GM12891 (cell line): ENCODE measurements at regions not wholly inside any gene's neighbourhood (a gene's known extent, or its start where the extent isn't known, plus 50 kb on each side); places are given as distances from the start of the nearest gene placed in this dataset.

Experiments used
- DNase-seq: peaks from one replicate; pipeline ENCODE4 v3.0.0; 2011; ENCODE audit warnings: low spot score; ENCODE audit not compliant: insufficient read length
- FAIRE-seq: peaks from 2 replicates; lab custom pipeline; 2011; peaks lifted over from hg19 to GRCh38; lab: Jason Lieb, UNC
- PAX5 ChIP-seq: IDR thresholded peaks from 2 replicates; pipeline ENCODE4 v1.6.1; 2011; ENCODE audit warnings: low read length, moderate library complexity, mild to moderate bottlenecking; ENCODE audit not compliant: insufficient read depth, severe bottlenecking
- POLR2A ChIP-seq: IDR thresholded peaks from 2 replicates; pipeline ENCODE4 v1.6.1; 2011; ENCODE audit warnings: low read depth, low read length, control low read depth
- POLR2AphosphoS5 ChIP-seq: IDR thresholded peaks from 2 replicates; pipeline ENCODE4 v1.6.1; 2011; ENCODE audit warnings: low read depth, low read length, control low read depth
- POU2F2 ChIP-seq: IDR thresholded peaks from 2 replicates; pipeline ENCODE4 v1.6.1; 2011; ENCODE audit warnings: low read depth, mild to moderate bottlenecking, control low read depth, low read length, moderate library complexity
- SPI1 ChIP-seq: IDR thresholded peaks from 2 replicates; pipeline ENCODE4 v1.6.1; 2011; ENCODE audit warnings: low read depth, low read length, control low read depth
- TAF1 ChIP-seq: IDR thresholded peaks from 2 replicates; pipeline ENCODE4 v1.6.1; 2011; ENCODE audit warnings: low read depth, low read length, control low read depth

DNA sequence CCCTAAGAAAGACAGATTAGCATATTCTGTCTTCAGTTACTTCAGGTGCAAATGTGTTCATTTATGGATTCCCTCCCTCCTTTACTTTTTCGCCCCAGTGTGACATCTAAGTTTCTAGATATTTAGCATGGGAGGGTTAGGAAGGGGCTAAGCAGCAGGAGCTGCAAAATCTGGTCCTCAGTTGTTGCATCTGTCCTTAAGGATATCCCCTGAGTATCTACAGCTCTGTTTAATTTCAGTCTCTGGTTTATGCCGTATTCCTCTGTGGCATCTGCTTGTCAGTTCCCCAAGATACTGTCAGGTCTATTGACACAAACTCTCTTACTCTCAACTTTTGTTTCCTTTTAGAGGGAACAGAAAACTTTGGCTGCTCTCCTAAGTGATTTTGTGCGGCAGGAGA, 754.6 kb upstream of the MAP3K7 start:
- FAIRE-seq (no peak), DNase-seq (no peak)
- TF ChIP-seq SPI1, result no peak
- TF ChIP-seq PAX5, result no peak
- TF ChIP-seq POLR2AphosphoS5, result no peak
- TF ChIP-seq POLR2A, result no peak
- no peak for TF ChIP-seq TAF1
- no peak for TF ChIP-seq POU2F2

GRCh38 chr6:91340896-91341395, 754.1 kb upstream of the MAP3K7 start:
- FAIRE-seq (no peak), DNase-seq (no peak)
- TF ChIP-seq POLR2A (no peak), PAX5 (no peak), SPI1 (no peak), TAF1 (no peak), POLR2AphosphoS5 (no peak), POU2F2 (no peak)

GRCh38 chr6:91337967-91338366, 751.1 kb upstream of the MAP3K7 start:
- FAIRE-seq (no peak), DNase-seq (no peak)
- TF ChIP-seq POLR2AphosphoS5 (no peak), POLR2A (no peak), POU2F2 (no peak), TAF1 (no peak), PAX5 (no peak), SPI1 (no peak)

DNA sequence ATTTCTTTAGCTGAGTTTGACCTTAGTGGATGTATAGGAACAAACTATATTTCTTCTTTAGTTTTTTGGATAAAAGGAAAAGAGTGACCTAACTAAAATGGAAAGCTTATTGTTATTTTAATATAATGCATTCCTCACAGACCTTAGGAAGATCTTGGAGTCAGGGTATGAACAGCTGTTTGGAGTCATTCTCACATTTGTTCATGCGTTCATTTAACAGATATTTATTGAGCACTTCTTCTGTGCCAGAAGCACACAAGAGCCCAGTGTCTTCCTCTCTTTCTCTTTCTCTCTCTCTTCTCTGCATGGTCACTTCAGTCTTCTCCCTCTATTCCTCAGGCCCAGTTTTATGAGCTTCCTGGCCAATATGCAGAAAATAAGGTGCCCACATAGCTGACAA, 744.0 kb upstream of the MAP3K7 start:
- no peak for DNase-seq
- TF ChIP-seq POLR2AphosphoS5, result no peak
- TF ChIP-seq SPI1, result no peak
- FAIRE-seq, result no peak

- no peak for FAIRE-seq
- TF ChIP-seq POU2F2, result no peak
- TF ChIP-seq PAX5, result no peak
- TF ChIP-seq SPI1, result no peak
- no peak for TF ChIP-seq POLR2AphosphoS5
- TF ChIP-seq POLR2A, result no peak
- TF ChIP-seq TAF1, result no peak
Observed at GRCh38 chr6:91328241-91328640, 741.4 kb upstream of the MAP3K7 start.

GRCh38 chr6:91324711-91325110, 737.8 kb upstream of the MAP3K7 start:
- FAIRE-seq, result no peak
- DNase-seq, result no peak
- no peak for TF ChIP-seq PAX5
- TF ChIP-seq SPI1, result no peak
- no peak for TF ChIP-seq POLR2A
- TF ChIP-seq POLR2AphosphoS5, result no peak
- no peak for TF ChIP-seq POU2F2
- TF ChIP-seq TAF1, result no peak

More at GRCh38 chr6:91328241-91328640, 741.4 kb upstream of the MAP3K7 start:
- DNase-seq, result no peak

GRCh38 chr6:91317984-91318383, 731.1 kb upstream of the MAP3K7 start:
- TF ChIP-seq PAX5 (no peak), SPI1 (no peak), POLR2A (no peak), TAF1 (no peak), POLR2AphosphoS5 (no peak), POU2F2 (no peak)
- no peak for DNase-seq
- FAIRE-seq, result no peak

- TF ChIP-seq SPI1 (no peak), PAX5 (no peak), TAF1 (no peak), POLR2A (no peak), POU2F2 (no peak), POLR2AphosphoS5 (no peak)
- FAIRE-seq (no peak), DNase-seq (no peak)
Observed at GRCh38 chr6:91317247-91317835, 730.5 kb upstream of the MAP3K7 start.

GRCh38 chr6:91310178-91310577, 723.3 kb upstream of the MAP3K7 start:
- FAIRE-seq (no peak), DNase-seq (no peak)
- no peak for TF ChIP-seq SPI1
- TF ChIP-seq POLR2A, result no peak
- no peak for TF ChIP-seq POLR2AphosphoS5
- TF ChIP-seq PAX5, result no peak
- TF ChIP-seq TAF1, result no peak
- no peak for TF ChIP-seq POU2F2

DNA sequence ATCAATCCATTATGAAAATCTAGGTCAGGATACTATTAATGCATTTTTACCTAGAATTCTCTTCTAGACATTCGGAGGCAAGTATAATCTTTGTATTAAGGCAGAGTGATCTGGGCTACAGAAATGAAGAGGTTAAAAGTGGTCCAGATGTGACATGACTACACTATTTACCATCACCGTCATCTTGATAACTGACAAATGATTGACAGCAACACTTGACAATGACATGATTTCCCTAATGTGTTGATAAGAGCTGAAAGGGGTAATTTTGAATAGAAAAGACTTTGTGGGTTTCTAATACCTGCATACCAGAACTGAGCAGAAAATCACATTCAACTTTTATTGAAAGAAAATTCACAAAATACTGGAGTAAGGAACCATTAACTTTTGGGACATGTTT, 718.9 kb upstream of the MAP3K7 start:
- FAIRE-seq, result no peak
- no peak for DNase-seq
- no peak for TF ChIP-seq POLR2A
- no peak for TF ChIP-seq TAF1
- TF ChIP-seq POLR2AphosphoS5, result no peak
- no peak for TF ChIP-seq PAX5
- TF ChIP-seq POU2F2, result no peak
- TF ChIP-seq SPI1, result no peak
